DND-41 (cell line): ENCODE measurements at regions not wholly inside any gene's neighbourhood (a gene's known extent, or its start where the extent isn't known, plus 50 kb on each side); places are given as distances from the start of the nearest gene placed in this dataset.

Experiments used
- CTCF ChIP-seq: IDR thresholded peaks from 2 replicates; pipeline ENCODE4 v1.5.1; 2012; ENCODE audit warnings: borderline replicate concordance, low read length, moderate library complexity, mild to moderate bottlenecking; ENCODE audit not compliant: poor library complexity, severe bottlenecking; ENCODE audit errors: extremely low read depth
- EZH2 ChIP-seq: IDR thresholded peaks from 3 replicates; pipeline ENCODE4 v1.6.1; 2012; ENCODE audit warnings: borderline replicate concordance, low read depth, mild to moderate bottlenecking, moderate library complexity, low read length, inconsistent platforms; ENCODE audit not compliant: severe bottlenecking

- TF ChIP-seq CTCF = no peak
- TF ChIP-seq EZH2 = no peak
Measured at GRCh38 chr2:34703292-34703691, 1104.2 kb upstream of the FAM98A start.
